ENCODE measurements at regions not wholly inside any gene's neighbourhood (a gene's known extent, or its start where the extent isn't known, plus 50 kb on each side); places are given as distances from the start of the nearest gene placed in this dataset.
"Not testable (repeated sequence)": the region's sequence is repeated elsewhere in the genome, so short reads cannot be mapped to it uniquely, and the experiment has no call there.

GRCh38 chr20:48377940-48378339 is 449.9 kb downstream of the PREX1 start:
- H3K4me1 ChIP-seq: peaks cover 25% of the 10 kb centered on the region

DNA sequence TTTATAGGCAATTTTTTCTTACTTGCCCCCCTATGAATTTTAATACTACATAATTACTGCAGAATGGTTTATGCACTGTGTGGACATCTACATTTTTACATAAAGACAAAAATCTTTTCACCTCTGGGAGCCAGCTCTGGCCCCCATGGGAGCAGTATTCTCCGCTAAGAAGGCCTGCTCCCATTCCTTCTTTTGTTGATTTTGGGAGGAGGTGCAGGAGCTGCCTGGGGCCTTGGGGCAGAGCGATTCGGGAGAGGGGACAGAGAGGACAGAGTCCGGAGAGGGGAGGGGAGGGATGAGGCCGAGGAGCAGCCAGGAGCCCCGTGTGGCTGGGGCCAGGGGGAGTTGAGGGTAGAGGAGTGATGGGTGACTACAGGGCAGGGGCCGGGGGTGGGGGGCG is 452.0 kb downstream of the PREX1 start:
- no peak overlapping the region for H3K27ac ChIP-seq
- peaks cover 24% of the 10 kb centered on the region for H3K4me1 ChIP-seq
- H3K27me3 ChIP-seq: no peaks in the 10 kb centered on the region
- H3K36me3 ChIP-seq: no peaks in the 10 kb centered on the region
- no peak for DNase-seq
- H3K9me3 ChIP-seq (replicated peaks): 0 out of 2 replicates have a peak, but pooled peaks cover 3% of the 10 kb centered on the region
- H3K4me3 ChIP-seq: no peak overlapping the region

More at GRCh38 chr20:48377940-48378339, 449.9 kb downstream of the PREX1 start:
- Histone ChIP-seq H3K27ac (no peak overlapping the region), H3K9me3 (replicated peaks) (no peaks in the 10 kb centered on the region), H3K36me3 (no peaks in the 10 kb centered on the region), H3K4me3 (no peak overlapping the region), H3K27me3 (no peaks in the 10 kb centered on the region)
- DNase-seq: no peak

DNA sequence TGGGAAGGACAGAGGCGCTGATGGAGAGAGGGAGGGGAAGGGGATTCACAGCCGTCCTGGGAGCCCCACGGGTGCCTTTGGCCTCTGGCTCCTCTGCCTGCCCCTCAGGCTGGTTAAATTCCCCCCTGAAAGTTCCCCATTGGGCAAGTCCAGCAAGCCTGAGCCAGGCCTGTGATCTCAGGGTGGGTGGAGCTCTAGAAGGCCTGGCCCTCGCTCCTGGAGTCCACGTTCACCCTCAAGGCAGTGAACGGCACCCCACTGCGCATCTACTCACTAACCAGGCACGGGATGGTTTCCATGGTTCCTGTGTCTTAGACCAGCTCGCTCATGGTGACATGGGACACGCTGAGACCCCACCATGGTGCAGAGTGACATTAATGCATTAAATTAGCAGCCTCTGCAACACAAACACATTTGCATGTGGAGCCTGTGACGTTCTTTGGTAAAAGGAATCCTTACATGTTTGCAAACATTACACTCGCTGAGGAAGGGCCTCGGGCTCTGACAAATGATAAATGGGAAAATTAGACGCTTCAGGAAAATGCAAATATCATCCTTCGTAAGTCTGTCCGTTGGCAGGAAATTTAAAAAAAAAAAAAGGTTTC is 452.7 kb downstream of the PREX1 start:
- Histone ChIP-seq H3K4me3 (no peak overlapping the region), H3K36me3 (no peaks in the 10 kb centered on the region), H3K9me3 (replicated peaks) (0 out of 2 replicates have a peak, but pooled peaks cover 3% of the 10 kb centered on the region), H3K27ac (no peak overlapping the region), H3K4me1 (peaks cover 26% of the 10 kb centered on the region), H3K27me3 (no peaks in the 10 kb centered on the region)
- DNase-seq: no peak

DNA sequence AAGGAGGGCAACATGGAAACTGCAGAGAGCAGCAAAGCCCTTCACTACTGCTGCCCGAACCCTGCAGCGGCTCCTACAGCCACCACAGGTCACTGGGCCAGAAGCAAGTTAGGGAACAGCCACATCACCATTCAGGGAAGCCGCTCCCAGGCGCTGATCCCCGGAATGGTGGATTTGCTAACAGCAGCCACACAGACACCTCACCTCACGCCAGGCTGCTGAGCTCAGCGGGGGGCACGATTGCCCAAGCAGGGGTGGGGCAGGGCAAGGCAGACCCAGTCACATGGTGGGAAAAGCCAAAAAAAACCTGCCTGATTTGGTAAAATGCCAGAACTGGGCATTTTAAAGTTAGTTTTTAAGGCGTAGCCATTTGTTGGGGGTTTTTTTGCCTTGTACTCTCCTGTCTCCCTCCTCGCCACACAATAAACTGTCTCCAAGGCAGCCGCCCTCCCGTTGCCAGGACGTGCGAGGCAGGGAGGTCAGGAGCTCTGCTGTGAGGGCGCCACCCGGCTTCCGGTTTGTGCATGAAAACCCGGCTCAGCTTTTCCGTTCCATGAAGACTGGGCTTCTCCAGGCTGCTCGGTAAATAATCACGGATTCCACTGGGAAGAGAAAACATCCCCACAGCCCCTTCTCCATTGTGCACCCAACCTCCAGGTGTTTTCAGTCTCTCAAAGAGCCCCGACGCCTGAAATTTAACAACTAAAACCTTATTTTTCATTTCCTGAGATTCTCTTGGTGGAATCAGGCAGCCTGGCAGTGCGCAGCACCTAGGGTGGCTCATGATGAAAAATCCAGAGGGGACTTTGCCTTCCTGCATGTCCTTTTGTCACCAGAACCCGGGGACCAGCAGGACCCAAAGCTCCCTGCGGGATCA is 453.5 kb downstream of the PREX1 start:
- peaks cover 27% of the 10 kb centered on the region for H3K4me1 ChIP-seq
- not testable (repeated sequence) for H3K9me3 ChIP-seq (replicated peaks); H3K4me3 ChIP-seq; H3K36me3 ChIP-seq; H3K27me3 ChIP-seq; H3K27ac ChIP-seq
- peak in 1 of 2 experiments; percentile 34 for DNase-seq

DNA sequence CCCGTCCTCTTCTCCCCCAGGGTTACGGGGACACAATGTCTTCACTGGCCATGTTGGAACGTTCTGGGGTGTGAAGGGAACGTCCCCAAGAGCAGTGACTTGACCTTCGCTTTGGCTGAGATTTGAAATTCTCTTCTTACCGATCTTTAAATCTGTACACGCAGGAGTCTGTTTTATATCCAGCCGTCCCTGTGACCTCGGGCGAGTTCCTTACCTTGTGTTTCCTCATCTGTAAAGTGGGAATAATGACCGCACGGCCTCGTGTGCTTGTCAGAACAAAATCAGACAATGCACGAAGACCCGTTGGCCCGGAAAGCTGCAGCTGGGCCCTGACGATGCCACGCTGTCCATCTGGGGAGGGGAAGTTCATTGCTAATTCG is 454.3 kb downstream of the PREX1 start:
- H3K27me3 ChIP-seq: no peaks in the 10 kb centered on the region

DNA sequence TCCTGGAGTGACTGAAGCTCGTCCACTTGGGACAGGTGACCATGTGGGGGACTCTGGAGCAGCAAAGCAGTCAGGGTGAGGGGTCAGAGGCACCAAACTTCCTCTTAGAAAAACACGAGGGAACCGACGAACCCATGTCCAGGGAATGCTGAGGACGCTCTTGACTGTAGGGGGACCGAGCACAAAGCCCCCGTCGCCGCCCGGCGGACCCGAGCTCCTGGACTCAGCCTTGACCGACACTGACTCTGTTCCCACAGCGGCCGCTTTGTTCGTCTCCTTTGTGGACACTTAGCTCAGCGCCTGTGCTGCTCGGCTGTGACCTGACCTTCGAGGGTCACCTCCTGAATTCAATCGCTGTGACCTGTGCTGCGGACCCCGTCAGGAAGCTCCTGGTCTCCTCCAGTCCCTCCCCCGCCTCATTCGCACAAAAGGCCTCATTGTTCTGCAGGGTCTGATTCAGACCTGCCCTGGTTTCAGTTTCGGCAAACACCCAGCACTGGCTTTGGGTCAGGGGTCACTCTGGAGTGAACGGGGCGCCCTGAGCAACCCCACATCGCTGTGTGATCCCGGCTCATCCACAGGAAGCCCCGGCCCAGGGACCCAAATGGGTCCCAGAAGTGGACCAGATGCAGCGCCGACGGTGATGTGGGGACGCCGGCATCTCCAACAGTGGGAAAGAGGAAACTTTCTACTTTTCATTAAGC is 454.8 kb downstream of the PREX1 start:
- H3K36me3 ChIP-seq, DNase-seq: not testable (repeated sequence)
- peaks cover 32% of the 10 kb centered on the region for H3K4me1 ChIP-seq

More for the DNA sequence above, 454.3 kb downstream of the PREX1 start:
- 0 out of 2 replicates have a peak, but pooled peaks cover 3% of the 10 kb centered on the region for H3K9me3 ChIP-seq (replicated peaks)
- no peak overlapping the region for H3K4me3 ChIP-seq
- peaks cover 31% of the 10 kb centered on the region for H3K4me1 ChIP-seq
- H3K36me3 ChIP-seq: no peaks in the 10 kb centered on the region
- no peak for DNase-seq
- H3K27ac ChIP-seq: no peak overlapping the region

GRCh38 chr20:48371211-48371610 is 456.6 kb downstream of the PREX1 start:
- no peaks in the 10 kb centered on the region for H3K27me3 ChIP-seq
- H3K27ac ChIP-seq: no peak overlapping the region; the same call in 1 of the 2 replicates
- peaks cover 22% of the 10 kb centered on the region for H3K4me1 ChIP-seq
- H3K4me3 ChIP-seq: no peak overlapping the region
- H3K9me3 ChIP-seq (replicated peaks): 0 out of 2 replicates have a peak, but pooled peaks cover 3% of the 10 kb centered on the region
- H3K36me3 ChIP-seq: no peaks in the 10 kb centered on the region
- peak; percentile 65 to 83 for DNase-seq

More for the DNA sequence above, 454.8 kb downstream of the PREX1 start:
- H3K9me3 ChIP-seq (replicated peaks); H3K4me3 ChIP-seq; H3K27me3 ChIP-seq; H3K27ac ChIP-seq: not testable (repeated sequence)

DNA sequence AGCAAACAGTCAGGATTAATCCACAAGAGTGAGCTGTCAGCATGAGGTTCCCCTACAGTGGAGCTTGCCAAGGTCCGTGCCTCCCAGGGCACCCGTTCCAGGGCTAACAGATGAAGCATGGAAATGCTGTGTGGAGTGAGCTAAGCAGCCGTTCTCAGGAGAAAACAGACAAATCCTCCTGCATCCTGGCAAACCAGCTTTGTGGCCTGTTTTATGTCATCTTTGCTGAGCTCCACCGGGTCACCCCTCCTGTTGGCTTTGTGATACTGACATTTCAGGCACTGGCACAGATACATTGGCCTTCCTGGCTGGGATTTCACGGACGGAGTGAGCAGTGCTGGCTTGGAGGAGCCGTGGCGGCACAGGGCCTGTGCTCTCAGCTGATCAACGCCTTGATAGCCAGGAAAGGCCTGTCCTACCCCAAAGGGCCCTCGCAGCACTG is 459.2 kb downstream of the PREX1 start:
- not testable (repeated sequence) for H3K27me3 ChIP-seq; H3K9me3 ChIP-seq (replicated peaks); H3K36me3 ChIP-seq; H3K27ac ChIP-seq; H3K4me3 ChIP-seq
- peaks cover 22% of the 10 kb centered on the region for H3K4me1 ChIP-seq
- DNase-seq: peak; percentile 46 to 58

DNA sequence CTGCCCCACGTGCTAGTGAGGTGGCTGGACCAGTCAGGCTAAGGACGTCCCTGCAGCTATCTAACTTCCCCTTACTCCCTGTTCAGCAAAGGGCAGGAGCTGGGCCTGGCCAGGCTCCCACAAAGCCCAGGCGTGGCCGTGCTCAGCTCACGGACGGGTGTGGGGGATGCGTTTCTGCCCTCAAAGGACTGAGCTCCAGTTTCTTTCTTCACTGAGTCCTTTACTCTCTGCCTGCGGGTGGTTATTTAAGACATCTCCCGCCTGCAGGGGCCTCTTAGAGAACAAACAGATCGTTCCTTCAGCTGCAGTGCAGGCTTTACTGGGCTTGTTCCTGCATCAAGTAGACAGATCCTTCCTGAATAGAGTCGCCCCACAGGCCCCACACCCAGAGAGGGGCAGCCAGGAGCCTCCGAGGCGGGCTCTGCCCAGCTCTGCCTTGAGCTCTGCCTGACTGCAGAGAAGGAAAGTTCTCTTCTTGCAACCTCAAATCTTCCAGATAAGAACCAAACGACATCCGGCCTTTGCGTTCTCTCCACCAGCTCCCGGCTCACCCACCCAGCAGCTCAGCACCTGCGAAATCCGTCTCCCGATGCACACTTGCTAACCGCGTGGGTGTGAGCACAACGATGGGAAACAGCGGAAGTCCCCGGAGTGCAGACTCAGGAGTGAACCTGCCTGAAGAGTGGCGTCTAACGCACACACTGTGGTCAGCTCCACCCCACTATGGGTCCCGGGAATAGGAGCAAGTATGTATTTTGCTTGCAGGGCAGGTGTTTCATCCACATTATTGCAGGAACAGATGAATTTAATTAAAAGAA is 460.0 kb downstream of the PREX1 start:
- DNase-seq: peak; percentile 47 to 61
- Histone ChIP-seq H3K4me1 (peaks cover 22% of the 10 kb centered on the region), H3K4me3 (peak overlapping the region; percentile 32; the same call in 1 of the 2 replicates)
- H3K36me3 ChIP-seq; H3K27ac ChIP-seq; H3K27me3 ChIP-seq; H3K9me3 ChIP-seq (replicated peaks): not testable (repeated sequence)

DNA sequence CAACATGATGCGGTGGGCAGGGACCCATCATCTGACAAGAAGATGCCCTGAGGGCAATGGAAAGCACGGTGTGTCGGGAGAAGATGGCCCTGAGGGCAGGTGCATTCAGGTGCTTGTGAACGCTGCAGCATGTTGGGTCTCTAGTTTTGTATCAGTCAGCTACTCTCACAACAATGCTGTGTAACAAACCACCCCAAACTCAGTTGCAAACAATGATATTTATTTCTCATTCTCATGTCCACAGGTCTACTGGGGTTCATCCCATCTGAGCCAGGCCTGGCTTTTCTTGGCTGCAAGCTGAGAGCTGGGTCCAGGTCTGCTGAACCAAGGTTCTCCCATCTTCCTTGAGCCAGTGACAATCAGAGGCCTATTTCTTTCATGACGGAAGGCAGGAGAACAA is 461.6 kb downstream of the PREX1 start:
- no peak for DNase-seq
- Histone ChIP-seq H3K27ac (no peak overlapping the region), H3K4me3 (no peak overlapping the region), H3K27me3 (no peaks in the 10 kb centered on the region), H3K36me3 (no peaks in the 10 kb centered on the region), H3K4me1 (peaks cover 17% of the 10 kb centered on the region), H3K9me3 (replicated peaks) (no peaks in the 10 kb centered on the region)

GRCh38 chr20:48364688-48365421 is 462.9 kb downstream of the PREX1 start:
- no peaks in the 10 kb centered on the region for H3K27me3 ChIP-seq
- no peak for DNase-seq
- no peaks in the 10 kb centered on the region for H3K36me3 ChIP-seq
- no peak overlapping the region for H3K27ac ChIP-seq
- peaks cover 12% of the 10 kb centered on the region; the same call in 1 of the 2 replicates for H3K4me1 ChIP-seq
- no peak overlapping the region for H3K4me3 ChIP-seq
- no peaks in the 10 kb centered on the region for H3K9me3 ChIP-seq (replicated peaks)

DNA sequence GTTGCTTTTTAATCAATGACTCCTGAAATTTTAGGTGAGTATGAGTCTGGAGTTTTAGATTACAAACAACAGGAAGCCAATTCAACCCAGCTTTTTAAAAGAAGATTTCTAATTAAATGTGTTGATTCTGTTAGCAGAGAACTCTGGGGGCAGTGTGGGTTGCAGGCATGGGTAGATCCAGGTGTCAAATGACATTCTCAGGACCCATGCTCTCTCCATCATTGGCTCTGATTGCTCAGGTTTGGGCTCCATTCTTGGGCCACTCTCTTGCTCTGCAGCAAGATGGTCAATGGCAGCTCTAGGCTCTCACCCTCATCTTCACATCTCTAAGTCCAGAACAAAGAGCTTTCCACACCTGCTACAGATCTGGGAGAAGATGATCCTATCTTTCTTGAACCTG is 463.7 kb downstream of the PREX1 start:
- no peaks in the 10 kb centered on the region for H3K36me3 ChIP-seq
- no peaks in the 10 kb centered on the region for H3K27me3 ChIP-seq
- H3K9me3 ChIP-seq (replicated peaks): no peaks in the 10 kb centered on the region
- DNase-seq: no peak
- H3K4me3 ChIP-seq: no peak overlapping the region
- no peak overlapping the region for H3K27ac ChIP-seq
- peaks cover 12% of the 10 kb centered on the region; the same call in 1 of the 2 replicates for H3K4me1 ChIP-seq

DNA sequence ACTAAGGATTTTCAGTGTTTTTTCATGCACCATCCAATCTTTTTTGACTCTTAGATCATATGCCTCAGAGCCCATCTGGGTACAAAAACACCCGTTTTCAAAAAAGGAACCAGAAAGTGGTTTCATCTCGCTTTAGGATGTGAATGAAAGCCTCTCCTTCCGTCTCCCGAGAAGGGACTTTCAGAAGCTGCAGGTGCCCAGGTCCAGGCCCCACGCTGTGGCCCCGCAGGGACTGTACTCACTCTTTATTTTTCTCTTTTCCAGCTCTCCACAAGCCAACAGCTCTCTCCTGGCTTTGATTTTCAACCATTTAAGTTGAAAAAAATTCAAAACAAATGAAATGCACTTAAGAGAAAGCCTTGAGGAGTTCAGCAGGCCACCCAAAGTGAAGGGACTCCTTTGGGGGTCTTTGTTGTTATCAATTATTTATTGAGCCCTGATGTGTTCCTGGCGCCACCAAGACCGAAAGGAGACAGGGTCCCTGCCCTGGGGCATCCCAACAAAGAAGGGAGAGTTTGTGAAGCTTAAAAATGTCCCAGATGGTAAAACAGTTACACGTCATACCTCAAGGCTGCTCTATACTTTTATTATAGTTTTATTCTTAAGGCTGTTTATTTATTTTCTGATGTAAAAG is 467.3 kb downstream of the PREX1 start:
- Histone ChIP-seq H3K27ac (no peak overlapping the region), H3K4me1 (peaks cover 8% of the 10 kb centered on the region; the same call in 1 of the 2 replicates), H3K36me3 (no peaks in the 10 kb centered on the region), H3K4me3 (no peak overlapping the region), H3K27me3 (no peaks in the 10 kb centered on the region), H3K9me3 (replicated peaks) (no peaks in the 10 kb centered on the region)
- DNase-seq: peak in 1 of 2 experiments; percentile 53

Measured in SJCRH30 (cell line).